Epithelial cell of proximal tubule (primary cell): ENCODE measurements at regions not wholly inside any gene's neighbourhood (a gene's known extent, or its start where the extent isn't known, plus 50 kb on each side); places are given as distances from the start of the nearest gene placed in this dataset.

ENCODE experiments used
- DNase-seq: peaks from one replicate; pipeline ENCODE4 v3.0.0-alpha.2; 2011; ENCODE audit warnings: low read depth
- H3K4me3 ChIP-seq: 2 replicates; pipeline ENCODE4 v1.5.1; 2011; ENCODE audit warnings: low read depth, mild to moderate bottlenecking, low read length
- CTCF ChIP-seq: conservative IDR thresholded peaks from 2 replicates; pipeline ENCODE4 v1.5.1; 2012; ENCODE audit warnings: low read depth, mild to moderate bottlenecking, low read length

GRCh38 chr21:16069178-16070112 lies 339.7 kb downstream of the USP25 start:
- no peak for TF ChIP-seq CTCF
- H3K4me3 ChIP-seq: no peak overlapping the region
- no peak for DNase-seq

- H3K4me3 ChIP-seq: no peak overlapping the region
- no peak for TF ChIP-seq CTCF
- no peak for DNase-seq
Observed at GRCh38 chr21:16070207-16070651, 340.4 kb downstream of the USP25 start.

- DNase-seq: no peak
- no peak overlapping the region for H3K4me3 ChIP-seq
- TF ChIP-seq CTCF: no peak
Observed at GRCh38 chr21:16071092-16071491, 341.3 kb downstream of the USP25 start.

GRCh38 chr21:16071761-16072160 lies 342.0 kb downstream of the USP25 start:
- DNase-seq: no peak
- no peak for TF ChIP-seq CTCF
- H3K4me3 ChIP-seq: no peak overlapping the region

DNA sequence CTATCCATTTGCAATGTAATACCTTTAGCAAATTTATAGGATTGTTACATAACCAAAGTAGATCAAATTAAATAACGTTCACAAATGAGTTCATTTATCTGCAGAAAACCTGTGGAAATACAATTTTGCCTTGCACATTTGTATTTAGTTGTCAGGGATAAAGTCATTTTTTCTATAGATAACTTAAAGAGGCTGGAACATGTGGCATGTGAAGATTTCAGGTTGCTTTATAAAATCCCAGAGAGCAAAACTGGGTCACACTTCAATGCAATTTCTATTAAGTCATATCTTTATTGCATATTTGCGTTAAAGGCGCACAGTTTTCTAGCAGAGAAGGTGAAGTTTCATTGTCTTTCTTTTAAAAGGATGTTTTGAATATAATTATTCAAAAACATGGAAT lies 342.4 kb downstream of the USP25 start:
- no peak for DNase-seq
- H3K4me3 ChIP-seq: no peak overlapping the region
- no peak for TF ChIP-seq CTCF

GRCh38 chr21:16072737-16073136 lies 343.0 kb downstream of the USP25 start:
- H3K4me3 ChIP-seq: no peak overlapping the region
- no peak for DNase-seq
- no peak for TF ChIP-seq CTCF

DNA sequence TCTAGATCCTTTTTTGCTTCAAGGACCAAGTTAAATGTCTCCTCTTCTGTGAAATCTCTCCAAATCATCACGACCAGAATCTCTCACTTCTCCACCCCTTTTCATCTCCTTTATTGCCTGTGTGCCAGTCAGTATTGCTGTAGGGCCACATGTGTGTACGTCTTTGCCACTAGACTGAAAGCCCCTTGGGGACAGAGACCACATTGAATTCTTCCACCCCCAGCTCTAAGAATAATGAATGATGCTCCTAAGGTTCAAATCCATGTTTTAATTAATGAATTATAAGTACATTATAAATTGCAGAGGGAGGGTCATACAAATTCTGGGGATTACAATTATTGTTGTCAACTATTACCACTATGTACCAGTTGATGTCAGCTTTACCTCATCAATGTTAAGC lies 343.8 kb downstream of the USP25 start:
- DNase-seq: no peak
- H3K4me3 ChIP-seq: no peak overlapping the region
- no peak for TF ChIP-seq CTCF
